ENCODE measurements at regions not wholly inside any gene's neighbourhood (a gene's known extent, or its start where the extent isn't known, plus 50 kb on each side); places are given as distances from the start of the nearest gene placed in this dataset.

GRCh38 chr18:38045845-38046244, 480.2 kb upstream of the CELF4 start:
- no peak overlapping the region for H3K27ac ChIP-seq
- WGBS, 2 donors, result 81 to 88% methylated on average over 2 of the region's 2 CpGs
- TF ChIP-seq POLR2AphosphoS5 (IDR thresholded peaks at IDR 0.05), result no peak
- no peak for TF ChIP-seq CTCF (IDR thresholded peaks at IDR 0.05)
- TF ChIP-seq POLR2A (IDR thresholded peaks at IDR 0.05), result no peak
- no peak for TF ChIP-seq EP300 (IDR thresholded peaks at IDR 0.05)
- H3K4me1 ChIP-seq, result no peaks in the 10 kb centered on the region
- no peaks in the 10 kb centered on the region for H3K36me3 ChIP-seq
- H3K27me3 ChIP-seq, result no peaks in the 10 kb centered on the region
- no peaks in the 10 kb centered on the region for H3K9me3 ChIP-seq
- ATAC-seq (ENCODE audit: low FRiP score in 2 of 2) (no peak), DNase-seq (no peak)
- no peak overlapping the region for H3K4me3 ChIP-seq

- no peak overlapping the region for H3K4me3 ChIP-seq
- 76 to 89% methylated on average over 6 of the region's 6 CpGs for WGBS, 2 donors
- H3K27ac ChIP-seq, result no peak overlapping the region
- ATAC-seq (ENCODE audit: low FRiP score in 2 of 2), result no peak
- H3K27me3 ChIP-seq, result no peaks in the 10 kb centered on the region
- TF ChIP-seq POLR2A (IDR thresholded peaks at IDR 0.05) (no peak), POLR2AphosphoS5 (IDR thresholded peaks at IDR 0.05) (no peak)
- no peaks in the 10 kb centered on the region for H3K4me1 ChIP-seq
- H3K36me3 ChIP-seq, result no peaks in the 10 kb centered on the region
- no peak for DNase-seq
- H3K9me3 ChIP-seq, result no peaks in the 10 kb centered on the region
These were observed 476.8 kb upstream of the CELF4 start for GRCh38 chr18:38042211-38042890.

- H3K36me3 ChIP-seq, result no peaks in the 10 kb centered on the region
- ATAC-seq (ENCODE audit: low FRiP score in 2 of 2) (no peak), DNase-seq (no peak)
- no peaks in the 10 kb centered on the region for H3K9me3 ChIP-seq
- H3K27ac ChIP-seq, result no peak overlapping the region
- no peak overlapping the region for H3K4me3 ChIP-seq
- no peaks in the 10 kb centered on the region for H3K27me3 ChIP-seq
- no peaks in the 10 kb centered on the region for H3K4me1 ChIP-seq
- TF ChIP-seq EP300 (IDR thresholded peaks at IDR 0.05), result no peak
- no peak for TF ChIP-seq POLR2A (IDR thresholded peaks at IDR 0.05)
- no peak for TF ChIP-seq POLR2AphosphoS5 (IDR thresholded peaks at IDR 0.05)
- no peak for TF ChIP-seq CTCF (IDR thresholded peaks at IDR 0.05)
These were observed 472.6 kb upstream of the CELF4 start for GRCh38 chr18:38038242-38038641.

- DNase-seq, result no peak
- WGBS, 2 donors, result 44 to 51% methylated on average over 3 of the region's 3 CpGs
- no peak overlapping the region for H3K4me3 ChIP-seq
- H3K27ac ChIP-seq, result no peak overlapping the region
- H3K4me1 ChIP-seq, result no peaks in the 10 kb centered on the region
- H3K9me3 ChIP-seq, result no peaks in the 10 kb centered on the region
- TF ChIP-seq POLR2A (IDR thresholded peaks at IDR 0.05), result no peak
- no peak for TF ChIP-seq CTCF (IDR thresholded peaks at IDR 0.05)
- TF ChIP-seq POLR2AphosphoS5 (IDR thresholded peaks at IDR 0.05), result no peak
- TF ChIP-seq EP300 (IDR thresholded peaks at IDR 0.05), result no peak
- no peaks in the 10 kb centered on the region for H3K36me3 ChIP-seq
- H3K27me3 ChIP-seq, result no peaks in the 10 kb centered on the region
- no peak for ATAC-seq (ENCODE audit: low FRiP score in 2 of 2)
These were observed 469.6 kb upstream of the CELF4 start for GRCh38 chr18:38035193-38035592.

GRCh38 chr18:38033282-38033681, 467.7 kb upstream of the CELF4 start:
- no peak for TF ChIP-seq EP300 (IDR thresholded peaks at IDR 0.05)
- TF ChIP-seq CTCF (IDR thresholded peaks at IDR 0.05), result no peak
- TF ChIP-seq POLR2A (IDR thresholded peaks at IDR 0.05), result no peak
- TF ChIP-seq POLR2AphosphoS5 (IDR thresholded peaks at IDR 0.05), result no peak
- no peaks in the 10 kb centered on the region for H3K27me3 ChIP-seq

More at GRCh38 chr18:38033282-38033681, 467.7 kb upstream of the CELF4 start:
- no peak overlapping the region for H3K4me3 ChIP-seq
- no peak overlapping the region for H3K27ac ChIP-seq
- H3K4me1 ChIP-seq, result no peaks in the 10 kb centered on the region
- H3K9me3 ChIP-seq, result no peaks in the 10 kb centered on the region
- ATAC-seq (ENCODE audit: low FRiP score in 2 of 2) (no peak), DNase-seq (no peak)
- no peaks in the 10 kb centered on the region for H3K36me3 ChIP-seq
- 78 to 87% methylated on average over 3 of the region's 3 CpGs for WGBS, 2 donors
